HG03378 (cell line): ENCODE measurements at regions not wholly inside any gene's neighbourhood (a gene's known extent, or its start where the extent isn't known, plus 50 kb on each side); places are given as distances from the start of the nearest gene placed in this dataset.
"Not testable (repeated sequence)": the region's sequence is repeated elsewhere in the genome, so short reads cannot be mapped to it uniquely, and the experiment has no call there.

Source experiments
- ATAC-seq: cut with Tn5 transposase; IDR thresholded peaks from one replicate; pipeline ENCODE4 v1.9.1; 2021; ENCODE audit warnings: mild to moderate bottlenecking, moderate library complexity; ENCODE audit not compliant: unreplicated experiment

- not testable (repeated sequence) for ATAC-seq
Observed at GRCh38 chr16:22572331-22573224, 61.9 kb downstream of the NPIPB5 start.

GRCh38 chr16:22573225-22573530 lies 62.5 kb downstream of the NPIPB5 start:
- ATAC-seq: not testable (repeated sequence)

- ATAC-seq: not testable (repeated sequence)
Observed at GRCh38 chr16:22576506-22576905, 65.8 kb downstream of the NPIPB5 start.

GRCh38 chr16:22583195-22583594 lies 72.5 kb downstream of the NPIPB5 start:
- ATAC-seq: not testable (repeated sequence)

- ATAC-seq: not testable (repeated sequence)
Observed at GRCh38 chr16:22584459-22584858, 73.8 kb downstream of the NPIPB5 start.

- not testable (repeated sequence) for ATAC-seq
Observed at GRCh38 chr16:22584941-22585340, 74.2 kb downstream of the NPIPB5 start.

GRCh38 chr16:22585431-22585830 lies 74.7 kb downstream of the NPIPB5 start:
- not testable (repeated sequence) for ATAC-seq

GRCh38 chr16:22586732-22587131 lies 76.0 kb downstream of the NPIPB5 start:
- peak; percentile 62 for ATAC-seq

- ATAC-seq: not testable (repeated sequence)
Observed at GRCh38 chr16:22589757-22590156, 79.1 kb downstream of the NPIPB5 start.

- ATAC-seq: not testable (repeated sequence)
Observed at GRCh38 chr16:22596445-22597045, 85.9 kb downstream of the NPIPB5 start.

GRCh38 chr16:22603744-22604143 lies 93.1 kb downstream of the NPIPB5 start:
- not testable (repeated sequence) for ATAC-seq

- ATAC-seq: peak; percentile 60
Observed at GRCh38 chr16:22606619-22607018, 95.9 kb downstream of the NPIPB5 start.

- not testable (repeated sequence) for ATAC-seq
Observed at GRCh38 chr16:22609798-22610197, 99.1 kb downstream of the NPIPB5 start.

- ATAC-seq: not testable (repeated sequence)
Observed at GRCh38 chr16:22611128-22611527, 100.4 kb downstream of the NPIPB5 start.

- no peak for ATAC-seq
Observed at GRCh38 chr16:22614271-22614947, 103.7 kb downstream of the NPIPB5 start.

GRCh38 chr16:22618842-22619241 lies 108.2 kb downstream of the NPIPB5 start:
- ATAC-seq: no peak

- ATAC-seq: no peak
Observed at GRCh38 chr16:22621586-22622155, 111.0 kb downstream of the NPIPB5 start.

GRCh38 chr16:22622703-22623102 lies 112.0 kb downstream of the NPIPB5 start:
- no peak for ATAC-seq

GRCh38 chr16:22623351-22623781 lies 112.7 kb downstream of the NPIPB5 start:
- no peak for ATAC-seq

GRCh38 chr16:22624038-22624799 lies 113.5 kb downstream of the NPIPB5 start:
- ATAC-seq: no peak
